NCI-H748 (cell line): ENCODE measurements at regions not wholly inside any gene's neighbourhood (a gene's known extent, or its start where the extent isn't known, plus 50 kb on each side); places are given as distances from the start of the nearest gene placed in this dataset.
"Not testable (repeated sequence)": the region's sequence is repeated elsewhere in the genome, so short reads cannot be mapped to it uniquely, and the experiment has no call there.

Experiments
- DNase-seq: peaks from one replicate; lab custom pipeline; 2025; ENCODE audit not compliant: unreplicated experiment; lab: John Stamatoyannopoulos, UW

DNA sequence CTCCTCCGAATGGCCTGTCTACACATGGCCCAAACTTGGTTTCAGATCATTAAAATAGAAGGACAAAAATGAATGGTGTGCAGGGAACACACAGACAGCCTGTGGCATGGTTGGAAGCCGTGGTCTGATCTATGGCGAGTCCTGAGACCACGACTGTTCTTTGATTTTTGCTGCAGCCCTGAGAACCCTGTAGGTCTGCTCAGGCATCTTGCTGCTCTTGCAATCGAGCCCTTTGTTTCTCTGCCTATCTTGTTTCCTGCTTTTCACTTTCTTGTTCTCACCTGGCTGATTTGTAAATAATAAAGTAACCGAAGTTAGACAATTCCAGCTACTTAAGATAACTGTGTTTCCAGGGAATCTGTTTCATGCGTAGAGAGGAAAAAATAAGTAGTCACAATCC lies 54.1 kb upstream of the NBPF9 start:
- not testable (repeated sequence) for DNase-seq

DNA sequence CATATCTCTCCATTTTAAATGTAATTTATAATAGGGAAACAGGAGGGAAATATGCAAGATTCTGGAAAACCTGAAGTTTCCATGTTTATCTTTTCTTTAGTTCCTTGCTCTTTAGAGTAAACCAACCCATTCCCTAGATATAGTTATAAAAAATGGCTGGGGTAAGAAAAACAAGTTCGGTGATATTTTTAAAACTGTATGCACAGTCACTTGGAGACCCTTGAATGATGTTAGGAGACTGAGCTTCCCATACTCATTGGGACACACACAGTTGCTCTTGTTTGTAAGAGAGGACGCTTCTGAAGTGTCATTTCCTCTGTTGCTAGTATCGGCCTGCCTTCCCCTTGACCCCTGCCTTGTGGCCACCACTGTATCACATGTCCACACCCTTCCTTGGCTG lies 55.0 kb upstream of the NBPF9 start:
- not testable (repeated sequence) for DNase-seq

DNA sequence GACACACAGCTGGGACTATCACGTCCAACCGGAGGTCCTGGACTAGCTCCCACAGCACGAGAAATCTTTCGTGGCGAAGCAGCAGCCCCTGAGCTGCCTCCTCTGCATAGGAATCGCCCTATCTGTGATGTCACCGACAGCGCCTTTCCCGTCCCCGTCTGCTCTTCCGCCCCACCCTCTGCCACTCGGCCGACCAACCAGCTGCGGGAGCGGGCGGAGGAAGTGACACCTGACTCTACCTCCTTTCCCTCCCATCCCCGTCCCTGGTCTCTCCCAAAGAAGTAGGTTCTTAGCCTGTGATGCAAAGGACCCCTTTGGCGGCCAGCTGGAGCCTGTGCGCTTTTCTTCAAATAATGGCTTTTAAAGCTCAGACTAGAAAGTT lies 59.7 kb upstream of the NBPF9 start:
- DNase-seq, result not testable (repeated sequence)

DNA sequence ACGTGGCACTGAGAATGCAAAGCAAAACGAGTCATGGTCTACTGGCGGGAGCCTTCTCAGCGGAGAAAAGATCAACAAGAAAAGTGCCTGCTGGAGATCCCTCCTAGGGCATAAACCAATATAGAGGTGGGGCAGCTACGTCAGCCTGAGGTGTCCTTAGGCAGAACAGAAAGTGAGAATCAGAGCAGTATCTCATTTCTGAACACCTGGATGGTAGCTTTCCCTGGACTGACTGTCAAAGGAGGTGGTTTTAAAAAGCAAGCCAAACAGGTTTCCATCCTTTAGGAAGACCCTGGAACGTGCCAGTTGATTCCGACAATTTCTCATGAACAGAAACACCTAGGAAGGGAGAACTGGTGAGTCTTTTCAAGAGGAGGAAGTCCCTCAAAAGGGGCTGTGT lies 71.4 kb upstream of the NBPF9 start:
- DNase-seq, result not testable (repeated sequence)

DNA sequence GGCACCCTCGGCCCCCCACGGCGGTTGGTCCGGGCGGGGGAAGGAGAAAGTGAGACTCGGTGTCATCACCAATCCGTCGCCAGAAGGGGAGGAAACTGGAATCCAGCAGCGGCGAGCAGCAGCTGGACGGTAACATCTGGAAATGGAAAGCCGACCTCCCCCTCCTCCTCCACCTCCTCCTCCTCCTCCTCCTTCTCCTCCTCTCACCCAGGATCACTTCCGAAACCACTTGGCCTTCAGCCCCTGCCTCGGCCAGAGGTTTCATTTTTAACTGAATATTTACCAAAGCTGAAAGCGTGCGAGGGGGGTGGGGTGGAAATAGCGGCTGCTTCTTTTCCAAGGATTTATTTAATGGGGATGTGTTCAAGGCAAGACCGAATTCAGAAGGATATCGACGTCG lies 72.5 kb upstream of the NBPF9 start:
- not testable (repeated sequence) for DNase-seq

DNA sequence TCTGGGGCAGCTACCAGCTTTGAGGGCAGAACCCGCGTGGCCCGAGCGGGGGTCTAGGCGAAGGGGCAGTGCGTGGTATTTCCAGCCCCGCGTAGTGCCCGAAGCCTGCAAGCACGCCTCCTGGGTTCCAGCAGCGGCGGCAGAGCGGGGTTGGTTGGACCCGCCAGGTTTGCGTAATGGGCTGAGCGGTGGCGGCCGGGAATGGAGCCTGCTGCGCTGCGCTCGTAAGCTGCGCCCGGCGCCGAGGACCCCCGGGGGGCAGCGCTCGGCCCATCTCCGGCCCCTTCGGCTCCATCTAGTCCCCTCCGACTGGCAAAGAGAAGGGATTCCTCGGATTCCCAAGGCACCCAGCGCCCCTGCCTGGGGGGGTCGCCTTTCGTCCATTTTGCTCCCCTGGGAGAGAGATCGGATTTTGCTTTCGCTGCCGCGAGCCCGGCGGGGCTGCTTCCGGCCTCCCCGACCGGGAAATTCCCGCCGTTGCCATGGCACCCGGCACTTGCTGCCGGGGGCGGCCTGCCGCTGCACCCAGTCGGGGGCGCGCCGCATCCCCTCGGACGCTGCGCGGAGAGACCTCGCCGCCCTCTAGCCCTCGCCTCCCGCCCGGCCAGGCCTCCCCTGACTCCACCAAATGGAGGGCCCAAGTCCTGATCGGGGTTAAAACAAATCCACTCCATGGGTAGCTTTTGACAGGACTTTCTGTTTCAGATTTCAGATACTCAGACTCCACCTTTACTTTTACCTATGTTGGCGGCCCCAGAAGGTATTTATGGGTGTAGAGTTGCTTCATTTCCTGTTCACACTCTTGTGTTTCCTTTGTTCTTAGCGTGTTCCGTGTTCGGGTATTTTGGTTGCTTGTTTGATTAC lies 73.3 kb upstream of the NBPF9 start:
- peak; percentile 48 for DNase-seq

DNA sequence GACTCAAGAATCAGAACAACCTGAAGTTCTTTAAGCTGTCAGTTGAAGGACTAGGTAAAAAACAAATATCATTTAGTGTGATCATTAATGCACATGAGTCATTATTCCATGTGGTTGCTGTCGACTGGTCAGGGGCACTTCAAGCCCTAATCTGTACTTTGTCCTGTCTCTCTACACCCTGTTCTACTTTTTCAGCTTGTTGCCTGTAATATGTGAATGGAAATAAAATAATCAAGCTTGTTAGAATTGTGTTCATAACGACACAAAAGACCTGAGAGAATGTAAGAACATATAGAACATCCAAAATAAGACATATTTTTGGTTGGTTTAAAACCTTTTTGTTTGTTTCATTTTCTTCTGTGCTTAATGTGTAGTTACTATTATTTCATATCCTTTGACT lies 87.4 kb upstream of the NBPF9 start:
- not testable (repeated sequence) for DNase-seq

DNA sequence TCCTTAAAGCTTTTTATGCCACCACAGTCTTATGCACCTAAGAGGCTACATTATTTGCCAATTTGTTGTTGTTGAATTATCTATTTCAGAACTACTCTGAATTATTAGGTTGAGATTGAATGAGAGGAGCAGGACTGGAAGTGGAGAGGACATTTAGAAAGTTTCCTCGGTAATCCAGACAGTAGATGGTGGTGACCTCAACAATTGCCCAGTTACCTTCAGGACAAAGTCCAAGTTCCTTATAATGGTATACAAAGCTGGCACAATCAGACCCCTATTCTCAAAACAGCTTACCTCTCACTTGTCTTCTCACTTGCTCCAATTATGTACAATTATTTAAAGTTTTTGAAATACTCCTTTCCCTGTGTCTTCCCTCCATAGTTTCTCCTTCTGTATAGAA lies 93.3 kb upstream of the NBPF9 start:
- not testable (repeated sequence) for DNase-seq

DNA sequence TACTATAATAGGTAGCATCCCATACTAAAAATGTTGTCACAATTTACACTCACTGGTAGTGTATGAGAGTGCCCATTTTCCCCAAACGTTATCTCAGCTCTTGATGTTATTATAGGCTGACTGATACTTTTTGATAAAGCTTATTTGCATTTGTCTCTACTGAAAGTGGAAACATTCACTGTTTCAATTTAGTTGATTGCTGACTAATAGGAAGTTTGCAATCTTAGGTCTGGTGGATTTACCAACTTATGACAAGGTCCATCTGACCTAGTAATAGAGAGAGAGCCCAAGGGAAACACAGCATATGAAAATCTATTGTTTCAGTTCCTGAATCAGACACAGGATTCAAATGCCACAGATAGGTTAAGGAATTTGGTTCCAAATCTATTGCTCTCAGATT lies 97.2 kb upstream of the NBPF9 start:
- DNase-seq, result not testable (repeated sequence)

DNA sequence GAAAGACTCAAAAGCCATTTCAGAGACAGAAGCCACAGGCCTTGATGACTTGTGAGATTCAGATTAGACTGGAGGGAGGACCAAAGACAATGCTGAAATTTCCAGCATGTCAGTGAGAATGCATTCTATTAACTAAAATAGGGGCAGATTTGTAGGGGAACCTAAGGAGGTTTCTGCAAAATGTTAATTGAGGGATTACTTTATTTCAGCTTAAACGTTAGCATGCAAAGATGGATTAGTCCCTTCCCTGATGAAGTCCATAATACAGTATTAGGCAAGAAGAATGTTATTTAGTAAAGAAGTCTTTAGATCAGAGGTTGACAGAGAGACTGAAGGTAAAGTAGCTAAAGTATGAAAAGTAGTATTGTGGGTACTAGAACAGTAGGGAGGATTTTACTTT lies 98.9 kb upstream of the NBPF9 start:
- DNase-seq, result not testable (repeated sequence)

DNA sequence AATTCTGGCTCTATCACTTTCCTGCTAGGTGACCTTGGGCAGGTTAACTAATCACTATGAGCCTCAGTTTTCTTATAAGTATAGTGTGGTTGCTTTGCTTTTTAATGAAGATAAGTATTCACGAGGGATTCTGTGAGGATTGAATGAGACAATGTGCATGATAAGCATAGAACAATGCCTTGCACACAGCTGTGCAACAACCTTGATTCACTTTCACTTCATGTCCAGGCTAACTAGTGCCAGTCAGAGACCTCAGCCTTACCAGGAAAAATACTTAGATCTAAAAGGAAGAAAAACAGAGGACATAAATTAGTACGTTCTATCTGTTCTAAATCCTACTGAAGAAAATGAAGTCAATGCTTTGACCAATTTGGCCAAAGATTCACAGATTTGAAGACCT lies 101.0 kb upstream of the NBPF9 start:
- not testable (repeated sequence) for DNase-seq

DNA sequence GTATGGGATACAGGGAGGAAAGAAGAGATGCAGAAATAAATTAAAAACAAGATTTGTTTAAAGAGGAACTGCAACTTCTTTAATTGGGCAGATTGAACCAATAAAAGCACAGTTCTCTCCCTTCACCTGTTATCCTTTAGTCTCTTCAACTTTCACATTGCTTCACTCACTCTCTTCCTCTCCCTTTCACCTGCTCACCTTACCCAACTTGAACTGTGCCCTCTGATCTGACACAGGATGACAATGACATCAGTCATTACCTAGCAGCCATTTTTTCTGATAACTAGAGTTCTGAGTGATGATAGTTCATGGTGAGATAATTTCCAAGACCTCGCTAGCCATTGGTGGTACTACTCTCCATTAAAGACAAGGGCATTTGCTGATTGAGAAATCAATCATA lies 105.5 kb upstream of the NBPF9 start:
- not testable (repeated sequence) for DNase-seq

DNA sequence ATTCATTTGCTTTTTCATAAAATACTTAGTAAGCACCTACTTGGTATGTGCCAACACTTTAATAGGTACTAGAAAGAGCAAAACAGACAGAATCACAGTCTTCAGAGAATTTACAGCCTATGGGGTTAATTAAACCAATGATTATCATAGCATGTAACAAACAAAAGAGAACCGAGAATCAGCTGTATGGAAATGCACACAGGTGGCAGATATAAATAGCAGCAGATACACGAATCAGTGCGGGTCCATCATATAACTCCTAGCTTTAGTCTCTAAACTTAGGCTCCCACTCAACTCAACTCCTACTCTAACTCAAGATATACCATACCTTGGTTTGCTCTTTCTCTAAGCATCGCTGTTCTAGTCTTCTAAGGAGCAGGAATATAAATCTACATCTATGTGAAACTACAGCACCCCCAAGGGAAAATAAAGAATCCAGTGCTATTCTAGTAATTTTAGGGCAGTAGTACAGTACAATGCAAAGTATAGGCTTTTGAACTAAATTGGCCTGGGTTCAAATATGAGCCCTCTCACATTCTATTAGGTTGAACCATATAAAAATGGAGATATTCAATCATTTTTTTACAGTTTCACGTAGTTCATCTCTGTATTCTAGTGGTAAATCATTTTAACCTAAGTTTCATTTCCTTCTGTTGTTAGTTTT lies 108.5 kb upstream of the NBPF9 start:
- DNase-seq, result not testable (repeated sequence)

DNA sequence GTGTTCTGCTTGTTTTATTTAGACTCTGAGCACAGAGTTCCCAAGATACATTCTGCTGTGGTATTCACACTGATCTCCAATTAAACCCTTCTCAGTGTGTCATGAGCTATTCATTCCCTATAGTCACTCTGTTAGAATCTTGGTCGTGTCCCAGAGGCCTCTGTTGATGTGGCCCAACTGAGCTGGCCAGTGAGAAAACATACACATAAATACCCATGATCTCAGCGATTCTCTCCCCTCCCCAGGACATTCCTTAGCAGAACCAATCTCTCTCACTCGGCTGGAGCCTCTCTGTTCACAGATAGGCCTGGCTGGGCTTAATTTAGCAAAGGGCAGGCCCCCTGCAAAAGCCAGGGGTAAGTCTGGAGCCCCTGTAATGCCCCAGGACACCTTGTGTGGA lies 109.6 kb upstream of the NBPF9 start:
- DNase-seq, result not testable (repeated sequence)

DNA sequence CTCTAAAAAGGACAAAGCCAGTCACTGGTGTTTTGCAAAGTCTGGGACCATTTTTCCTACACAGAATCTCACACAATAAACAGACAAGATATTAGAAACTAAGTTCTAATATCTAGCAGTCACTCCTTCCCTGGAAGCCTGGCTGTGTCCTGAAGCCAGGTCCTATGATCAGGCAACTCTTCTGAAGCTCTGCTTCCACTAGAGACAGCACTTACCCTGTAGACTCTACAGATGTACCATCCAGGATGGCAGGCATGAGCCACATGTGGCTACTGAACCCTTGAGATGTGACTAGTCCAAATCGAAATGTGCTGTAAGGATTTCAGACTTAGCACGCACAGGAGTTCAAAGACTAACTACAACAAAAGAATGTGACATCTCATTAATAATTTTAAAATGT lies 110.3 kb upstream of the NBPF9 start:
- DNase-seq, result not testable (repeated sequence)

DNA sequence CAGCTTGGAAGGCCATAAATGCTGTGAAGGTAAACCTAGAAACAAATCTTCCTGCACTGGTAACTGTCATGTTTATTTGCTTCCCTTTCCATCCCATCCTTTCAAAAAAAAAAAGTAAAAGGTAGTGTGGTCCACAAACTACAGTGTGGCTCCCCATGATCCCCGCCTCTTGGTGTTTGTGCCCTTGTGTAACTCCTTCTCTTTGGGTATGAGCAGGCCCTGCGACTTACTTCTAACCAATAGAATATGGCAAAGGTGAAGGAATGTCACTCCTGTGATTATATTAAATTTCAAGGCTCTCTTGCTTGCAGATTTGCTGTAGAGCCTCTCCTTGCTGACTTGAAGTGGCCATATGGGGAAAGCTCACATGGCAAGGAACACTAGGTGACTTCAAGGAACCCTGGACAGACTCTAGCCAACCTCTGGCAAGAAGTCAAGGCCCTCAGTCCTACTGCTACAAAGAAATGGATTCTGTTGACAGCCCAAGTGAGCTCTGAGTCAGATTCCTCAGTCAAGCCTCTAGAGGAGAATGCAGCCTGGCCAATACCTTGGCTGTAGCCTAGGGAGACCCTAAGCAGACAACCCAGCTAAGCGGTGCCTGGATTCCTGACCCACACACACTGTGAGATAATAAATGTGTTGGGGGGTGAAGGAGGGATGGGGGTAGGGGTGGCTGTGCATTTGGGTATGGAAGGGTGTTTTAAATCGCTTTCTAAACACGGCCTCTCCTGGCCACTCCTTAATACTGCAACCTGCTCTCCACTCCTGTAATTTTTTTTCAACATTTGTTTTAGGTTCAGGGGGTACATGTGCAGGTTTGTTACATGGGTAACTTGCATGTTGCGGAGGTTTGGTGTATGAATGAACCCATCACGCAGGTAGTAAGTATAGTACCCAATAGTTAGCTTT lies 115.0 kb upstream of the NBPF9 start:
- DNase-seq, result not testable (repeated sequence)

DNA sequence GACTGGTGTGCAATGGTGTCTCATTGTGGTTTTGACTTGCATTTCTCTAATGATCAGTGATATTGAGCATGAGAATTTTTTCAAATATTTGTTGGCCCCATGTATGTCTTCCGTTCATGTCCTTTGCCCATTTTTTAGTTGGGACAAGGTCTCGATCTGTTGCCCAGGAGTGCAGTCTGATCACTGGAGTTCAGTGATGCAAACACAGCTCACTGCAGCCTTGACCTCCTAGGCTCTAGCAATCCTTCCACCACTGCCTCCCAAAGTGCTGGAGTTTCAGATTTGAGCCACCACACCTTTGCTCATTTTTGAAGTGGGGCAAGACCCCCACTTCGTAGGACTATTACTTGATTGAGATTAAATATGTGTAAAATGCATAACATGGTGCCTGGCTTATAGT lies 116.2 kb upstream of the NBPF9 start:
- DNase-seq, result not testable (repeated sequence)

DNA sequence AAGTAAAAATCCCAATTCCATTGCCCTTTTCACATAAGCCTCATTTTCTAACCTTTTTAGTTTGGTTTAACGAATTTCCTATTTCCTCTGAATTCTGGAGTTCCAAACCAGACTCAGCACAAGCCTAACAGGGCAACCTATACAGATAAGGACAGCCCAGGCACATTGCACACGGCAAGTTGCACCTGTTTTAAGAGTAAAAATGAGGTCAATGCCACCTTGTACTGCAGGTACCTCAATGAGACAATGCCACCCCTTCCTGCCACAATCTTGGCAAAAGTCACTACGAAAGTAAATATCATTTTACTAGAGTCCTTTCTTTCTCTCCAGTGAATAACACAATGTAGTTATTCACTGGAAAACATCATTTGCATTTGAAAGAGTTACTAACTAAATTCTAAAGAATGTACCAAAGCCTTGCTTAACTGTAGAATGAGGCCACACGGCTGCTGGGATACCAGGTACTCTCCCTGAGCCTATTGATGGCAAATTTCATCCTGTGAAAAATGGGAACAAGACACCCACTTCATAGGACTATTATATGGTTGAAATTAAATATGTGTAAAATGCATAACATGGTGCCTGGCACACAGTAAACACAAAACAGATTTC lies 117.2 kb upstream of the NBPF9 start:
- DNase-seq, result not testable (repeated sequence)

DNA sequence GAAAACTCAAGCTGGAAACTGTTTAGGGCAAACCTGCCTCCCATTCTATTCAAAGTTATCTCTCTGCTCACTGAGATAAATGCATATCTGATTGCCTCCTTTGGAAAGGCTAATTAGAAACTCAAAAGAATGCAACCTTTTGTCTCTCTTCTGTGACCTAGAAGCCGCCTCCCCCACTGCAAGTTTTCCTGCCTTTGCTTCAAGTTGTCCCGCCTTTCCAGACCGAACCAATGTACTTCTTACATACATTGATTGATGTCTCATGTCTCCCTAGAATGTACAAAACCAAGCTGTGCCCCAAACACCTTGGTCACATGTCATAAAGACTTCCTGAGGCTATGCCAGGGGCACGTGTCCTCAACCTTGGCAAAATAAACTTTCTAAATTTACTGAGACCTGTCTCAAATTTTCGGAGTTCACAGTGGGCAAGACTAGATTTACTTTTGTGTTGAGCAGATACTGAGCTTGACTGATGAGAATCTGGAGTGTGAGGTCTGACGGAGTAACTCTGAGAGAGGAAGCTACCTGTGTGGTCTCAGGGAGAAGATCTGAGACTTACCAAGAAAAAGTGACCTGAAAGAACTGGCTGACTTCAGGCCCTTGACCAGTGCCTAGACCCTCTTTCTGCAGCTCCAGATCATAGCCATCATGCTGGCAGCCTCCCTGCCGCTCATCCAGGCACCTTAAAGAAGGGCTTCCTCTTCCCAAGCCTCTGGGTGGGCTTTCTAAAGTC lies 124.7 kb upstream of the NBPF9 start:
- not testable (repeated sequence) for DNase-seq
